Endothelial cell of umbilical vein (primary cell): ENCODE measurements at regions not wholly inside any gene's neighbourhood (a gene's known extent, or its start where the extent isn't known, plus 50 kb on each side); places are given as distances from the start of the nearest gene placed in this dataset.

ENCODE experiments used
- BruUV-seq: library from RNA; stranded (reverse); fragments of 400-500 nt; replicated peaks from 2 replicates; lab custom pipeline; 2021; lab: Mats Ljungman, UMichigan
- CTCF ChIA-PET: fragments of 300-600, 350-600 bp; sonication (Branson Sonifier 250); formaldehyde crosslinking; loops from one replicate; lab custom pipeline; 2021; ENCODE audit warnings: antibody characterized with exemption, inconsistent platforms; lab: Charles Lee
- POLR2A ChIA-PET: fragments of 300-600, 350-600 bp; sonication (Branson Sonifier 250); formaldehyde crosslinking; loops from one replicate; lab custom pipeline; 2021; ENCODE audit warnings: antibody characterized with exemption, inconsistent platforms; lab: Charles Lee
- DNase-seq: peaks from one replicate; pipeline ENCODE4 v3.0.0-alpha.2; 2011; ENCODE audit warnings: low read depth, low spot score
- FAIRE-seq: peaks from 2 replicates; lab custom pipeline; 2011; peaks lifted over from hg19 to GRCh38; lab: Jason Lieb, UNC
- H2AFZ ChIP-seq: 2 replicates; pipeline ENCODE4 v1.6.0; 2012; ENCODE audit warnings: low read depth, low read length, control low read depth, inconsistent platforms
- H3K27ac ChIP-seq: 2 replicates; pipeline ENCODE4 v1.5.1; 2011; ENCODE audit warnings: low read depth, mild to moderate bottlenecking, control low read depth, low read length, moderate library complexity; ENCODE audit not compliant: insufficient read depth
- H3K27me3 ChIP-seq, 2 experiments: 2 replicates each; pipeline versions ENCODE4 v1.6.0 to v1.6.1; 2011; ENCODE audit warnings: low read length in 2 of 2, mixed read lengths in 1 of 2; ENCODE audit not compliant: control insufficient read depth in 2 of 2, insufficient read depth in 2 of 2
- H3K36me3 ChIP-seq, 2 experiments: 2 replicates in 1 of 2; 3 replicates in 1 of 2; pipeline ENCODE4 v1.5.1; 2011; ENCODE audit warnings: low read length in 2 of 2, mild to moderate bottlenecking in 1 of 2, moderate library complexity in 1 of 2; ENCODE audit not compliant: control insufficient read depth in 2 of 2, insufficient read depth in 2 of 2; ENCODE audit errors: extremely low read depth in 1 of 2
- H3K4me1 ChIP-seq: 3 replicates; pipeline ENCODE4 v1.5.1; 2011; ENCODE audit warnings: mild to moderate bottlenecking, low read length; ENCODE audit not compliant: control insufficient read depth, insufficient read depth; ENCODE audit errors: extremely low read depth
- H3K4me2 ChIP-seq: 2 replicates; pipeline ENCODE4 v1.6.1; 2011; ENCODE audit warnings: low read length, control low read depth, mixed read lengths; ENCODE audit not compliant: insufficient read depth
- H3K4me3 ChIP-seq, 3 experiments: fragments of 200-600 bp in 1 of 3; sonication (generic), shearing (Covaris generic) in 1 of 3; replicated peaks in 1 of 3; 2 replicates each; pipeline ENCODE4 v1.5.1; 2011 to 2016; ENCODE audit warnings: control low read depth in 3 of 3, low read length in 3 of 3, mild to moderate bottlenecking in 2 of 3, inconsistent platforms in 1 of 3, low read depth in 1 of 3, moderate library complexity in 1 of 3; ENCODE audit not compliant: insufficient read depth in 1 of 3
- H3K79me2 ChIP-seq: 2 replicates; pipeline ENCODE4 v1.6.0; 2012; ENCODE audit warnings: low read length, inconsistent platforms; ENCODE audit not compliant: control insufficient read depth, insufficient read depth
- H3K9ac ChIP-seq: replicated peaks from 2 replicates; pipeline ENCODE3; 2011; ENCODE audit warnings: low read length, control low read depth; ENCODE audit not compliant: insufficient read depth; ENCODE audit errors: extremely low read depth
- H3K9me1 ChIP-seq: replicated peaks from 3 replicates; pipeline ENCODE4 v1.6.0; 2011; ENCODE audit warnings: mild to moderate bottlenecking, low read length; ENCODE audit not compliant: control insufficient read depth, insufficient read depth; ENCODE audit errors: extremely low read depth
- H3K9me3 ChIP-seq: replicated peaks from 2 replicates; pipeline ENCODE4 v1.5.1; 2012; ENCODE audit warnings: low read length, inconsistent platforms; ENCODE audit not compliant: control insufficient read depth, insufficient read depth
- H4K20me1 ChIP-seq: replicated peaks from 2 replicates; pipeline ENCODE3; 2011; ENCODE audit warnings: mild to moderate bottlenecking, low read length; ENCODE audit not compliant: control insufficient read depth, insufficient read depth; ENCODE audit errors: extremely low read depth
- EZH2 ChIP-seq: IDR thresholded peaks from 2 replicates; pipeline ENCODE4 v1.6.1; 2012; ENCODE audit warnings: borderline replicate concordance, low read depth, mild to moderate bottlenecking, moderate library complexity, low read length, inconsistent platforms; ENCODE audit not compliant: severe bottlenecking
- FOS ChIP-seq: IDR thresholded peaks from 2 replicates; pipeline ENCODE4 v1.6.1; 2011; ENCODE audit warnings: mild to moderate bottlenecking, low read length, moderate library complexity, borderline replicate concordance; ENCODE audit not compliant: insufficient read depth
- GATA2 ChIP-seq: IDR thresholded peaks from 2 replicates; pipeline ENCODE4 v1.7.0; 2011; ENCODE audit warnings: low read depth, mild to moderate bottlenecking, moderate library complexity, mixed read lengths, low read length; ENCODE audit not compliant: insufficient read length, insufficient read depth
- JUN ChIP-seq: IDR thresholded peaks from 2 replicates; pipeline ENCODE4 v1.6.1; 2011; ENCODE audit warnings: borderline replicate concordance, low read depth; ENCODE audit not compliant: insufficient read length, insufficient read depth
- MAX ChIP-seq: IDR thresholded peaks from 2 replicates; pipeline ENCODE4 v1.6.1; 2011; ENCODE audit not compliant: insufficient read depth, insufficient read length
- MYC ChIP-seq: IDR thresholded peaks from one replicate; pipeline ENCODE4 v1.6.1; 2011; ENCODE audit warnings: mild to moderate bottlenecking, low read depth, low read length
- POLR2A ChIP-seq: IDR thresholded peaks from 2 replicates; pipeline ENCODE4 v1.6.1; 2012; ENCODE audit warnings: low read depth, mild to moderate bottlenecking, control low read depth, low read length
- POLR2AphosphoS5 ChIP-seq: IDR thresholded peaks from 2 replicates; pipeline ENCODE4 v1.6.1; 2012; ENCODE audit warnings: low read depth, mild to moderate bottlenecking, control low read depth, low read length, moderate library complexity; ENCODE audit not compliant: insufficient read depth
- dilution Hi-C: fragments of 300-500 bp; cut with MboI; formaldehyde crosslinking; loops from one replicate; pipeline ENCODE4 v1.15.0; 2019; ENCODE audit warnings: low sequenced_read_pairs; ENCODE audit not compliant: extremely low pct_ligation_motif_present
- intact Hi-C: fragments of 100-400 bp; cut with micrococcal nuclease; formaldehyde crosslinking; loops from one replicate; pipeline ENCODE4 v1.10.0; 2022
- TF ChIP-seq, protein P1 (sequence below), 2 donors: IDR thresholded peaks; 1 replicate in 1 of 2; 2 replicates in 1 of 2; pipeline ENCODE4 v1.5.1; 2011; ENCODE audit warnings: low read length in 2 of 2, mild to moderate bottlenecking in 2 of 2, moderate library complexity in 2 of 2, control low read depth in 1 of 2, inconsistent platforms in 1 of 2, low read depth in 1 of 2; ENCODE audit not compliant: insufficient read depth in 1 of 2; ENCODE audit errors: extremely low read depth in 1 of 2

DNA sequence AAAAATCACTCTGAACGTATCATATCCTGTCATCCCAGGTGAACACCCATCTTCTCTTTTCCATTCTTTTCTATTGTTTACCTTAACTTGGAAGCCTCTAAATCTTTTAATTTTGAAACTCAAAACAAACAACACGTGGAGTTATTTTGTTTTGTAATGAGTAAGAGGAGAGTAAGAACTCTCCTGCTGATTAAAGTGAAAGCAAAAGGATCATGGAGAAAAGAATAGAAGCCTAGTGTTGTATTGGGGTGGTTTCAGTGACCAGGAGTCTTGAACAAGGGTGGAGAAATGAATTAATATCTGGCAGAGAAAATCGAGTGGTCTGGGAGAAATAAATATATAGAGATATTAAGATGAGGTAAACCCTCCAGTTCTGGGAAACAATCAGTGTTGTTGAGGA, 237.4 kb upstream of the UGT8 start:
- Histone ChIP-seq H3K27me3 (no peaks in the 10 kb centered on the region), H4K20me1 (no peaks in the 10 kb centered on the region), H3K36me3 (no peaks in the 10 kb centered on the region), H3K4me1 (no peaks in the 10 kb centered on the region), H3K9me1 (no peaks in the 10 kb centered on the region), H3K79me2 (no peaks in the 10 kb centered on the region), H3K27ac (no peak overlapping the region), H3K4me3 (no peak overlapping the region), H3K9me3 (no peaks in the 10 kb centered on the region), H2AFZ (no peak overlapping the region), H3K4me2 (no peak overlapping the region), H3K9ac (no peak overlapping the region)
- dilution Hi-C loops, result no loop called here
- DNase-seq (no peak), FAIRE-seq (no peak)
- intact Hi-C loops, result no loop called here
- ChIA-PET POLR2A (no interaction called here), CTCF (interaction anchor here (0.9 kb wide), 1 partner anchor 1423 kb away, joined by 3 read pairs; no protein-coding TSS in a partner anchor)
- no peak for TF ChIP-seq POLR2AphosphoS5
- no peak for TF ChIP-seq FOS
- no TSS peak for BruUV-seq

GRCh38 chr4:114364857-114365256, 233.8 kb upstream of the UGT8 start:
- no peak for FAIRE-seq
- no peak for DNase-seq
- intact Hi-C loops (no loop called here), dilution Hi-C loops (no loop called here)
- Histone ChIP-seq H3K4me3 (no peak overlapping the region), H3K79me2 (no peaks in the 10 kb centered on the region), H3K9me1 (no peaks in the 10 kb centered on the region), H2AFZ (no peak overlapping the region), H3K36me3 (no peaks in the 10 kb centered on the region), H3K27ac (no peak overlapping the region), H3K4me1 (no peaks in the 10 kb centered on the region), H3K27me3 (no peaks in the 10 kb centered on the region), H3K9ac (no peak overlapping the region), H3K4me2 (no peak overlapping the region), H3K9me3 (no peaks in the 10 kb centered on the region), H4K20me1 (no peaks in the 10 kb centered on the region)
- TF ChIP-seq, protein P1, sequence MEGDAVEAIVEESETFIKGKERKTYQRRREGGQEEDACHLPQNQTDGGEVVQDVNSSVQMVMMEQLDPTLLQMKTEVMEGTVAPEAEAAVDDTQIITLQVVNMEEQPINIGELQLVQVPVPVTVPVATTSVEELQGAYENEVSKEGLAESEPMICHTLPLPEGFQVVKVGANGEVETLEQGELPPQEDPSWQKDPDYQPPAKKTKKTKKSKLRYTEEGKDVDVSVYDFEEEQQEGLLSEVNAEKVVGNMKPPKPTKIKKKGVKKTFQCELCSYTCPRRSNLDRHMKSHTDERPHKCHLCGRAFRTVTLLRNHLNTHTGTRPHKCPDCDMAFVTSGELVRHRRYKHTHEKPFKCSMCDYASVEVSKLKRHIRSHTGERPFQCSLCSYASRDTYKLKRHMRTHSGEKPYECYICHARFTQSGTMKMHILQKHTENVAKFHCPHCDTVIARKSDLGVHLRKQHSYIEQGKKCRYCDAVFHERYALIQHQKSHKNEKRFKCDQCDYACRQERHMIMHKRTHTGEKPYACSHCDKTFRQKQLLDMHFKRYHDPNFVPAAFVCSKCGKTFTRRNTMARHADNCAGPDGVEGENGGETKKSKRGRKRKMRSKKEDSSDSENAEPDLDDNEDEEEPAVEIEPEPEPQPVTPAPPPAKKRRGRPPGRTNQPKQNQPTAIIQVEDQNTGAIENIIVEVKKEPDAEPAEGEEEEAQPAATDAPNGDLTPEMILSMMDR (IDR thresholded peaks at IDR 0.05; ENCODE audit: extremely low read depth in 1 of 2, insufficient read depth in 1 of 2, low read depth in 1 of 2, low read length in 2 of 2), result no peak
- no peak for TF ChIP-seq POLR2A
- no peak for TF ChIP-seq FOS
- no peak for TF ChIP-seq GATA2
- TF ChIP-seq EZH2, result no peak
- TF ChIP-seq JUN, result no peak
- no peak for TF ChIP-seq MYC
- TF ChIP-seq POLR2AphosphoS5, result no peak
- no peak for TF ChIP-seq MAX
- CTCF ChIA-PET, result interaction anchor here (1.5 kb wide), 1 partner anchor 14 kb away, joined by 3 read pairs; no protein-coding TSS in a partner anchor
- POLR2A ChIA-PET, result no interaction called here
- BruUV-seq, result no TSS peak
